Stimulated activated CD8-positive, alpha-beta memory T cell treated with anti-CD3 and anti-CD28 coated beads, Interleukin-15, amount 100 ng/mL, for 48 hours (primary cell): ENCODE measurements at regions not wholly inside any gene's neighbourhood (a gene's known extent, or its start where the extent isn't known, plus 50 kb on each side); places are given as distances from the start of the nearest gene placed in this dataset.

Experiments used
- DNase-seq, 2 donors: peaks; one replicate each; pipeline ENCODE4 v3.0.0-alpha.2; 2020; ENCODE audit warnings: low read depth in 2 of 2

GRCh38 chr2:5841126-5841525 is 148.9 kb downstream of the SOX11 start:
- no peak for DNase-seq

GRCh38 chr2:5842326-5842725 is 150.1 kb downstream of the SOX11 start:
- DNase-seq = no peak

- DNase-seq = no peak
These were observed 153.7 kb downstream of the SOX11 start for GRCh38 chr2:5845798-5846330.

- DNase-seq = no peak
These were observed 154.7 kb downstream of the SOX11 start for GRCh38 chr2:5846881-5847280.

GRCh38 chr2:5849562-5849961 is 157.4 kb downstream of the SOX11 start:
- DNase-seq = no peak

GRCh38 chr2:5851410-5851809 is 159.2 kb downstream of the SOX11 start:
- no peak for DNase-seq

- no peak for DNase-seq
These were observed 162.6 kb downstream of the SOX11 start for GRCh38 chr2:5854797-5855196.

GRCh38 chr2:5867056-5867455 is 174.9 kb downstream of the SOX11 start:
- DNase-seq = no peak

GRCh38 chr2:5868931-5869330 is 176.7 kb downstream of the SOX11 start:
- DNase-seq = no peak

GRCh38 chr2:5869936-5870335 is 177.8 kb downstream of the SOX11 start:
- DNase-seq = no peak

GRCh38 chr2:5877360-5877759 is 185.2 kb downstream of the SOX11 start:
- DNase-seq = no peak

- no peak for DNase-seq
These were observed 193.4 kb downstream of the SOX11 start for GRCh38 chr2:5885451-5886173.

GRCh38 chr2:5886462-5886861 is 194.3 kb downstream of the SOX11 start:
- DNase-seq = no peak

GRCh38 chr2:5888126-5888525 is 195.9 kb downstream of the SOX11 start:
- DNase-seq = no peak

GRCh38 chr2:5889519-5889918 is 197.3 kb downstream of the SOX11 start:
- no peak for DNase-seq

GRCh38 chr2:5894355-5894754 is 202.2 kb downstream of the SOX11 start:
- no peak for DNase-seq

GRCh38 chr2:5895284-5895683 is 203.1 kb downstream of the SOX11 start:
- DNase-seq = no peak

GRCh38 chr2:5897249-5897648 is 205.1 kb downstream of the SOX11 start:
- no peak for DNase-seq

- no peak for DNase-seq
These were observed 206.5 kb downstream of the SOX11 start for GRCh38 chr2:5898667-5899066.

GRCh38 chr2:5905661-5906060 is 213.5 kb downstream of the SOX11 start:
- DNase-seq = no peak

- DNase-seq = no peak
These were observed 215.9 kb downstream of the SOX11 start for GRCh38 chr2:5908071-5908470.

- DNase-seq = no peak
These were observed 219.5 kb downstream of the SOX11 start for GRCh38 chr2:5911718-5912117.

GRCh38 chr2:5913711-5914395 is 221.7 kb downstream of the SOX11 start:
- no peak for DNase-seq
